Epidermal melanocyte (primary cell): ENCODE measurements at regions not wholly inside any gene's neighbourhood (a gene's known extent, or its start where the extent isn't known, plus 50 kb on each side); places are given as distances from the start of the nearest gene placed in this dataset.
"Not testable (repeated sequence)": the region's sequence is repeated elsewhere in the genome, so short reads cannot be mapped to it uniquely, and the experiment has no call there.

Experiments used
- DNase-seq: peaks from one replicate; pipeline ENCODE4 v3.0.0; 2011; ENCODE audit warnings: low spot score; ENCODE audit not compliant: insufficient read length

DNA sequence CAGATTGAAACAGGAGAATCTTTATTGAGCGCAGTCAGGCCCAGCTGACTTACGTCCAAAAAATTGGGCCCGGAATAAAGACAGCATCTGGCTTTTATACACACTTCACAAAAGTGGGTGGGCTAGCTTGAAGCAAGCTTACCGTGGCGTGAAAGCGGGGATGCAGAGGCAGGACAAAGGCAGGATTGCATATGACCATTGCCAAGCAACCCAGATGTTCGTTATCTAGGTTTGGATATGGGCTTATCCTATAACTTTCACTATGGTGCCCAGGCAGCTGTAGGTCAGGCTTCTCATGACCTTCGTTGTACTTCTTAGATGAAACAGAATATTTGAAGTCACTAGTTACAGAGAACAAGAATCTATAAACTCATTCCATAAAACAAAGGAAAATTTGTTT lies 1575.6 kb upstream of the RAG2 start:
- no peak for DNase-seq

DNA sequence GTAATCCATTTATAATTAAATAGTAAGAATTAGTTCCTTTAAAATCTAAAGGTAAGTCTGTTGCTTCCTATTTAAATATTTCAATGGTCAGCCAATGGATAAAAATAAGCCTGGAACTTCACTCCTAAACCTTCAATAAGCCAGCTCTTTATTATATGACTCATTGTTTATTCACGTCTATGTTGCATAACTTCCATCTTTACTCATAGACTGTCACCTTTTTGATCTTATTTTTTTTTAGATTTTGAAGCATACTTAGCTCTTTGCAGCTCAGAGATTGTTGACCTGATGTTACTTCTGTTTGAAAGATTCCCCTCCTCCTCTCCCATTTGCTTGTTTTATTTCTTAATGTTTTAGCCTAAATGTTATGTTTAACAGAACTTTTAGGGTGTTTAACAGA lies 1571.2 kb upstream of the RAG2 start:
- DNase-seq: no peak

DNA sequence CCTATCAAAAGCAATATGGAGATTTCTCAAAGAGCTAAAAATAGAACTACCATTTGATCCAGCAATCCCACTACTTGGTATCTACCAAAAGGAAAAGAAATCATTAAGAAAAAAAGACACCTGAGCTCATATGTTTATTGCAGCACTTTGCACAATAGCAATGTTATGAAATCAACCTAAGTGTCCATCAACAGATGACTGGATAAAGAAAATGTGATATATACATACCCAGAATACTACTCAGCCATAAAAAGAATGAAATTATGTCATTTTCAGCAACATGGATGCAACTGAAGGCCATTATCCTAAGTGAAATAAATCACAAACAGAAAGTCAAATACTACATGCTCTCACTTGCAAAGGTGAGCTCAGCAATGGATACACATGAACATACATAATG lies 1565.5 kb upstream of the RAG2 start:
- DNase-seq: no peak

DNA sequence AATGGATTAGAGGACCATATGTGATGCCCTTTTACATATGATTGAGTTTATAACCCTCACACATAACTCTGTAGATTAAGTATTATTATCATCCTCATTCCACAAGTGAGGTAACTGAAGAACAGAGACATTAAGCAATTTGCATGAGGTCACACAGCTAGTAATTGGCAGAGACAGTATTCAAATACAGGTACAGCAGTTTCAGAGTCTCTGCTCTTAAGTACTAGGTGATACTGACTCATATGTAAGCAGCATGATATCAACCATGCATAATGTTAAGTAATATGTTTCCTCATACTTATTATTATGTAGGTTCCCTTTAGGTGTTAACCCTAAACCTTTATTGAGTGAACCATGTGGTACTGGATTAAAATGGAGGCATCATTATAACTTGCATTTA lies 1562.4 kb upstream of the RAG2 start:
- DNase-seq: no peak

DNA sequence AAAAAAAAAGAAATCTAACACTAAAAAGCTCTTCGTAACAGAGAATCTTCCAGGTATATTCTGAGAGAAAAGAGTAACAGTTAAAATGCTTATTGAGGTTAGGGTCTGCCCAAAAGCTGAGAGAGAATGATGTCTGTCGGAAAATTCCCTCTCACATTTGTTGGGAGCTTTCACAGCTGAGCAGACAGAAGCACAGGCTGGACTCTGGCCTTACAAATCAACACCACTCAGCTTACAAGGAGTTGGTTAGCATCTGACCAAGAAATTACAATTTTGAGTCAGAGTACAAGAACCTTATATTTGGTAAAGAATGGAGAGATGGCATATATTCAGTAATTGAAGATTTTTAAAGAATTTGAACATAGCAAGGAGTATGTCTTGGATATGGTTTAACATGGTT lies 1561.0 kb upstream of the RAG2 start:
- no peak for DNase-seq

DNA sequence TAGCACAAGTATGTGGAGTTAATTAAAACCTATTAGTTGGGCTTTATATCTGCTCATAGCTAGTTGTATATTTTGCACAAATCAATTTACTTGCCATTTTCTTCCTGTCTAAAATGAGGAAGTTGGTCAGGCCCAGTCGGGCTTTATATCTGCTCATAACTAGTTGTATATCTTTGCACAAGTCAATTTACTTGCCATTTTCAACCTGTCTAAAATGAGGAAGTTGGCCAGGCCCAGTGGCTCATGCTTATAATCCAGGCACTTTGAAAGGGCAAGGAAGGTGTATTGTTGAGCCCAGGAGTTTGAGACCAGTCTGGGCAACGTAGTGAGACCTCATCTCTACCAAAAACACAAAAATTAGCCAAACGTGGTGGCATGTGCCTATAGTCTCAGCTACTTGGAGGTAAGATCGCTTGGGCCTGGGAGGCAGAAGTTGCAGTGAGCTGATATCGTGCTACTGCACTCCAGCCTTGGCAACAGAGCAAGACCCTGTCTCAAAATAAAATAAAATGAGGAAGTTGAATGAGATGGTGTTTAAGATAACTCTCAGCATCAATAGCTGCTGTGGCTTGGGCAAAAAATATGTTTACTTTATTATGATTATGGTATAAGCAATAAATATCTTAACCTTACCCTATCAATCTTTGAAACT lies 1558.6 kb upstream of the RAG2 start:
- no peak for DNase-seq

DNA sequence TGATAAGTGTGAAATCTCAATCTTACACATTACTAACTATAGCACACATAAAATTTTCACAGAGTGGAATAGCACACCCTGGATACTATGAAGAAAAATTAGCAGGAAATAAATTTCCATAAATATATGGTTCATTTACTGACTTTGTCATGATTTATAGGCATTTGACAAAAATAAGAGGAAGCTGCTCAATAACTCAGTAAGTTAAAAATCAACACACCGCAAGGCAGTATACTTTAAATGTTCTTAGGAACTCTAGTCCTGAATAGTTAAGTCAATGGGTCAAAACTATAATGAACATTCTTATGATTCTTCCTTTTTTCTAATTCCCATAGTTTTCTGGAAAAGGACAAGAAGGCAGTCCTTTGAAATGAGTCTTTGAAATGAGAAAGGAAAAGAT lies 1557.8 kb upstream of the RAG2 start:
- no peak for DNase-seq

DNA sequence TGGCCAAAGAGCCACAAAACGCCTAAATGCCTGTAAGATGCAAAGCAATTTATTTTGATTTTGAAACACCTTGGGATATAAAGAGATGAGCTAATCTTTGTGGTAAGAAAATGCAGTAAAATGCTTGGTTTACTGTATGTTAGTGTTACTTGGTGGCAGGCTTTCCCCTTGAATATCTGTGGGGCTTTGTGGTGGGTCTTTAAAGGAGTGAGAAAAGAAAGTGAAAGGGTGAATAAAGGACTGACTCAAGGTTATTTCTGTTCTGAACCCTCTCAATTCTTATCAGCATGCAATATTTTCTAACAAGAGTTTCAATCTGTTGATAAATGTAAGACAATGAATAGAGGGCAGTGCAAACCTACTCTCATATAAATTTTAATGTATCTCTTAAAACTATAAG lies 1555.9 kb upstream of the RAG2 start:
- no peak for DNase-seq

DNA sequence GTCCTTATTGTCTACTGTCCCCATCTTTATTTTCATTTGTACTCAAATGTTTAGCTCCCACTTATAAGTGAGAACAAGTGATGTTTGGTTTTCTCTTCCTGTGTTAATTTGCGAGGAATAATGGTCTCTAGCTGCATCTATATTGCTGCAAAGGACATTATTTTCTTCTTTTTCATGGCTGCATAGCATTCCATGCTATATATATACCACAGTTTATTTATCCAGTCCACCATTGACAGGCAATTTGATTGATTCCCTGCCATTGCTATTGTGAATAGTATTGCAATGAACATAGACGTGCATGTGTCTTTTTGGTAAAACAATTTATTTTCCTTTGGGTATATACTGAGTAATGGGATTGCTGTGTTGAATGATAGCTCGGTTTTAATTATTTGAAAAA lies 1545.8 kb upstream of the RAG2 start:
- DNase-seq: no peak

DNA sequence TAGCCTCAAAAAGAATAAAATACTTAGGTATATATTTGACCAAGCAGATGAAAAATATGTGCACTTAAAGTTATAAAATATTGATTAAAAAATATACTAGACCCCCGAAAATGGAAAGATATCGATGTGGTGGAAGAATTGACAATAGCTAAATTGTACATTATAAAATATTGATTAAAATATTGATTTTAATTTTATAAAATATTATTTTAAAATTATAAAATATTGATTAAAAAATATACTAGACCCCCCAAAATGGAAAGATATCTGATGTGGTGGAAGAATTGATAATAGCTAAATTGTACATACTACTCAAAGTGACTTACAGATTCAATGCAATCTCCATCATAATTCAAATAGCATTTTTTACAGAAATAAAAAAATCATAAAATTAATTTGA lies 1540.9 kb upstream of the RAG2 start:
- no peak for DNase-seq

DNA sequence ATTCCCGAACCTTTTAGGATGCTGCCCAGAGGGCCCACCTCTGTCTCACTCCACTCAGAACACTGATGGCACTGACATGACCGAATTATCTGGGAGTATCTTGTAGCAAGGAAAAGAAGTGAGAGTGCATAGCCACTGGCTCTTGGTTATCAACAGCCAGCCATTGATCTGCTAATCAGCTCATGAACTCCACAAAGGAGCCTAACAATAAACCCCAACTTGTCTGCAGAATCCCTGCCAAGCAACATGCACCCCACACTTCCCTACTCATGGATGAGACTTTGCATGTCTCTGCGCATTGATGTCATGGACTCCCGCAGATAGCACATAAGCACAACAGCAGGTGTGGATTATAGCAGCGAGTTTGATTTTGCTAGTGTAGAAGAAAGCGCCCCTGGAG lies 1538.9 kb upstream of the RAG2 start:
- no peak for DNase-seq

DNA sequence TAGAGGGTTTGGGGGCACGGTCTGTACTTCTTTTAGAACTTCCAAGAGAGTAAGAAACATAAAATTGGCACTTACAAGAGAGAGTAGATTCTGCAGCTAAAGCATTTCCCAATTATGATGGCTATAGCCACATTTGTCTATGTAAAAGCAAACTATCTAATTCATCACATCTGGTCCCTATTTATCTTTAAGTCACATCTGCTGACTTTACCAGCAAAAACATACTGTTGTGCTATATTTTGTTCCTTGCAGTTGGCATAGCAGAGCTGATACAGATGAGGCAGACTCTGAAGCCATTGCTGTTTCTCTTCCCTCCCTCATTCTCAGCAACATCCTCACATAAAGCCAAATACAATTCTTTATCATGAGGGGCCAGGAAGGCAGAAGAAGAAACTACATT lies 1533.5 kb upstream of the RAG2 start:
- DNase-seq: no peak

DNA sequence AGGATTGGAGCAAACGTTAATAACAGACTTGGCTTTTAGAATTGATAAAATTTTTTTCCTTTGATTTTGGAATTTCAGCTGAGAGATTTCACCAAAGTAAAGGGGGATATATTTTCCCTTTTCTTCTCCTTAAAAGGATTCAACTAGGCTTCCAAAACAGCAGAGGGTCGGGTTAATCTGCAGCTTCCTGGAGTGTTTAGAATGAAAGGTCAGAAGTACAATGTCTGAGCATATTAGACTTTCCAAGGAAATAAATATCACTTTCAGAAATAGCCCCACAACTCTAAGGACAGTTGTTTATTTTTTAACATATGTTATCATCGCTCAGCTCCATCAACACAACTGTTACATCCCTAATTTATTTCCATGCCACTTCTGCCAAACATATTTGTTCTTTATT lies 1532.9 kb upstream of the RAG2 start:
- no peak for DNase-seq

DNA sequence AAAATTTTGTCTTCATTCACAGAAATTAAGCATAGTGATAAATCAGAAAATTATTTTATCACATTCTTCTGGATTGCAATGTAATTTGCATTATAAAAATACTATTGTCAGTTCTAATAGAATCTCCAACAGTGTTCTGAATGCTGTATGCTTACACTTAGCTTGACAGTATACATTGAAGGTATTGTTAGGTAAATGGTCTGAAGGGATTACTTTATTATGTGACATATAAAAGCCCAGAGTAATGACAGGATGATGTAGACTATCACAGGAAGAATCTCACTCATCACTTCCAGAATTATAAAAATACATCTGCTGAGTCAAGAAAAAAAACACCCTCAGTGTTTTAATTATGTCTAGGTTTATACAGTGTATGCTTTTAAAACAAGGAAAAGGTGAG lies 1532.5 kb upstream of the RAG2 start:
- DNase-seq: no peak

DNA sequence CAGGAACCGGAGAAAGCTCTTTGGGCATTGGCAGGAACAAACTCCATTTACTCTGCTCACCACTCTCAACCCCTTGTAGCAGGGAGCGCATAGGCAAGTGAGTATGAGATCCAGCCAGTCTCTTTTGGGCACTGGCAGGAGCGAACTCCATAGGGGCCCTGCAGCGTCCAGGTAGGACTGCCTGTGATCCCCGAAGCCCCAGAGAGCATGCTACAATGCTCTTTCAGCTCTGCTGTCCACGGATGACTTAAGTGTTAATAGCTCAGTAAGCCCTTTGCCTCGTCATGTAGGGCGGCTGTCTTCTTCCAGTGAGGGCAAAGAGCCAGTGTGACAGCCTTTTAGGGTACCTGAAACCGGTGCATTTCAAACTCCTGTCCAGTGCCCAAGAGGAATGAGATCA lies 1525.6 kb upstream of the RAG2 start:
- DNase-seq: no peak

DNA sequence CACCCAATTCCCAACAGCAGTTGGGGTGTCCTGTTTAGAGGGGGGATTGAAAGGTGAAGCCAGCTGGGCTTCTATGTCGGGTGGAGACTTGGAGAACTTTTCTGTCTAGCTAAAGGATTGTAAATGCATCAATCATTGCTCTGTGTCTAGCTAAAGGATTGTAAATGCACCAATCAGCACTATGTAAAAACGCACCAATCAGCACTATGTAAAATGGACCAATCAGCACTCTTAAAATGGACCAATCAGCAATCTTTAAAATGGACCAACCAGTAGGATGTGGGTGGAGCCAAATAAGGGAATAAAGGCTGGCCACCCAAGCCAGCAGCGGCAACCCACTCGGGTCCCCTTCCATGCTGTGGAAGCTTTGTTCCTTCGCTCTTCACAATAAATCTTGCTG lies 1518.6 kb upstream of the RAG2 start:
- DNase-seq: not testable (repeated sequence)

DNA sequence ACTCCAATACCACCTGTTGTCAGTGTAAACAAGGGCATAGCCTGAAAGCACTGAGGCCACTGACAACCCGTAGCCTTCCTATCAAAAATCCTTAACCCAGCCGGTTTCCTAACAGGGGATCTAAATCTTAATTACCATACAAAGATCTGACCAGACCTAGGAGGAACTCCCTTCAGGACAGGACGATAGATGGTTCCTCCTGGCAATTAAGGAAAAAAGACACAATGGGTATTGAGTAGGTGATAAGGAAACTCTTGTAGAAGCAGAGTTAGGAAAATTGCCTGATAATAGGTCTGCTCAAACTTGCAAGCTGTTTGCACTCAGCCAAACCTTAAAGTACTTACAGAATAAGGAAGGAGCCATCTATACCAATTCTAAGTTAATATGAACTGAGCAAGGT lies 1517.3 kb upstream of the RAG2 start:
- DNase-seq: not testable (repeated sequence)

DNA sequence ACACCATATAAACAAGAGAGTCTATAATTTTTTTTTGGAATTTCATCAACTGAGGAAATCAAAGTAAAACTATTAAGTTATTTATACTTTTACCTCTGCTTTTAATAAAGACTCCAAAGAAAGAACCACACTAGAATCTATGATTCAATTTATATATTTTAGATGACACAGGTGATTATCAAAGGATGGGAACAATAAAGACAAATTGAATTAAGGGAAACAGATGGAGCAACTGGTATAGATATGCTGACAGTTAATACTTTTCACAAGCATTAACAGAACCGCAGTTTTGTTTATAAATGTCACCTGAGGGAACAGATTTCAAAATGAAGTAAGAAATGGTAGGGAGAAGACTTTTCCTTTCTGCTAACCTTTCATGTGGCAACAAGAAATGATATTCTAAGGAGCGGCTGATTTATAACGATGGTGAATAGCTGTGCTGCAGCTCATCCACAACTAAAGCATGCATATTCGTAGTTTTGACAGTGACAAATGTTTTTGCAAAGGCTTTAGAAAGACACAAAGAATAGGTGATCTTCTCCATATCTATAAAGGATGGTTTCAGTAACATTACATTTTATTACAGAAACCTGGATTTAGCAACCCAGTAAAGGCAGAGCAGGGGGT lies 1502.9 kb upstream of the RAG2 start:
- DNase-seq: no peak

DNA sequence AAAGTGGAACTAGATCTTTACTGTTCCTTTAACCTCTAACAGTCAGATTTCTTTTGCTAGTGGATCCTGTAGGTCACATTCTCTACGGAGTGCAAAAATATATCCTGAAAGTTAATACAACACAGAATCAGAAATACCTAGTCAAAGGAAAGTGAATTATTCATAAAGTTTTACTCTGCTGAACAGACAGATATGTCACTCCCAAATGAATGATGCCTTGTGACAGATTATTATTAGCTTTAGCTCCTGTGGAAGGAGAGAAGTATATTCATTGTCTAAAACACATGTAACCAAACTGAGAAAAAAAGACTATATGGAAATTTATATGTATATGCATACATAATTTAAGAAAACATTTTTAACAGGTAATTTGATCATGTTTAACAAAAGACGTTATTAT lies 1497.2 kb upstream of the RAG2 start:
- DNase-seq: no peak

DNA sequence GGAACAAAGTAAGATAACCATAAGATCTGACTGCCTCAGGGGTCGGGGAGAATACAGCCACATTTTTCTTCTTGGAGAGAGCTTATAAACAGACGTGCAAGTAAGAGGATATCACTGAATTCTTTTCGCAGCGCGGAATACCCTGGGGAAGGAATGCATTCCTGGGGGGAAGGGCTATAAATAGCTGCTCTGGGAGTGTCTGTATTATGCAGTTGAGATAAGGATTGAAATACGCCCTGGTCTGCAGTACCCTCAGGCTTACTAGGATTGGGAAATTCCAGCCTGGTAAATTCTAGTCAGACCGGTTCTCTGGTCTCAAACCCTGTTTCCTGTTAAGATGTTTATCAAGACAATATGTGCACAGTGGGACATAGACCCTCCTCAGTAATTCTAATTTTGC lies 1491.7 kb upstream of the RAG2 start:
- no peak for DNase-seq

DNA sequence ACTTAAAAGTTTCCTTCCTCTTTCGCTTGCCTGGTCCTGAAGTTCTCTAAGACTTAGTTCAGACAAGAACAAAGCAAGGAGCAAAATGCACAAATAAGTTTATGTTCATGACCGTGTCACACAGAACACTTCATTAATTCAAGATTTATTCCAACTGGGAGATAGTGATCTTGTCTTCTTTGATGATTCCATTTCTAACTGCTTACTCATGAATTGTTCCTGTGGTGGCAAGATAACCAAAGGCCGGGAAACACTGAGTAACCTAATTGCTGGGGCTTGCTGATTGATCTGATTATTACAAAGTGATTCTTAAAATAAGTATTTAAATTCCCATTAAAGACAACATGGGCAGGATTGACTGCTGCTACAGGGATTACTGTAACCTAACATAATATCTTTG lies 1462.9 kb upstream of the RAG2 start:
- DNase-seq: no peak

DNA sequence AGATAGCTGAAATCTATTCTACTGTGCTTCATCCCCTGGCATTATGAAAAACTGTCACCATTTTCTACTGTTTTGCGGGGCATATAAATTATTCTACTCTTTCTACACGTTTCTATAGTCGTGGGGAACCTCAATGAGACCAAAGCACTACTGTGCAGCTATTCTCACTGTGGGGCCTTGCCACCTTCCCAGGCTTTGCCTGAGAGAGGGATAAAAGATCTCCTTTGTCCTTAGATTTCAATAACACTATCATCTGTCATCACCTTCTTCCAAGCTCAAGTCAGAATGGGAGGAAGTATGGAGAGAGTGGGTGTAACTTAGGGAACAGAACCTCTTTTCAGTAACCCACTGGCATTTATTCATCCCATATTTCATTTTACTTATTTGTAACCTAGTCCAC lies 1462.1 kb upstream of the RAG2 start:
- DNase-seq: no peak

DNA sequence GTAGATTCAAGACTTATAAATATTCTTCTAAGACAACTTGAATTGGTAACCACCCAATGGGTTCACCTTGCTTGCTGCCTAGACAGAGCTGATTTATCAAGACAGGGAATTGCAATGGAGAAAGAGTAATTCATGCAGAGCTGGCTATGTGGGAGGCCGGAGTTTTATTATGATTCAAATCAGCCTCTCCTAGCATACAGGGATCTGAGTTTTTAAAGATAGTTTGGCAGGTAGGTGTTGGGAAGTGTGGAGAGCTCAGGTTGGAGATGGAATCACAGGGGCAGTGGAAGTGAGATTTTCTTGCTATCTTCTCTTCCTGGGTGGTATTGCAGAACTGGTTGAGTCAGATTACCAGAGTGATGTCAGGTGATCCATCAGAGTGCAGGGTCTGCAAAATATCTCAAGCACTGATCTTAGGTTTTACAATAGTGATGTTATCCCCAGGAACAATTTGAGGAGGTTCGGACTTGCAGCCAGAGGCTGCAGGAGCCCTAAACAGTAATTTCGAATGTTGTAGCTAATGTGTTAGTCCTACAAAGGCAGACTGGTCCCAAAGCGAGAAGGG lies 1448.6 kb upstream of the RAG2 start:
- DNase-seq: no peak
